Transverse colon (tissue), 4 donors: ENCODE measurements at regions not wholly inside any gene's neighbourhood (a gene's known extent, or its start where the extent isn't known, plus 50 kb on each side); places are given as distances from the start of the nearest gene placed in this dataset.

Experiments
- DNase-seq: peaks from one replicate; pipeline ENCODE4 v3.0.0-alpha.2; 2019
- H3K27ac ChIP-seq, 4 donors: fragments of 200-600 bp; sonication (generic); 2 replicates each; pipeline ENCODE4 v1.5.1; 2016 to 2018; ENCODE audit warnings: inconsistent platforms in 4 of 4
- H3K27me3 ChIP-seq: fragments of 200-600 bp; sonication (generic); 2 replicates; pipeline ENCODE4 v1.5.1; 2017; ENCODE audit warnings: inconsistent platforms
- H3K36me3 ChIP-seq, 4 donors: fragments of 200-600 bp; sonication (generic); 2 replicates each; pipeline ENCODE4 v1.5.1; 2017 to 2019; ENCODE audit warnings: inconsistent platforms in 4 of 4
- H3K4me1 ChIP-seq, 4 donors: fragments of 200-600 bp; sonication (generic); 2 replicates each; pipeline ENCODE4 v1.5.1; 2017 to 2020; ENCODE audit warnings: inconsistent platforms in 4 of 4
- H3K4me3 ChIP-seq, 4 donors: fragments of 200-600 bp; sonication (generic); 1 replicate in 1 of 4; 2 replicates in 3 of 4; pipeline versions ENCODE4 v1.5.1 to v1.6.1; 2017 to 2019; ENCODE audit warnings: inconsistent platforms in 4 of 4
- H3K9me3 ChIP-seq, 2 donors: fragments of 200-600 bp; sonication (generic); 2 replicates each; pipeline ENCODE4 v1.5.1; 2017 to 2019; ENCODE audit warnings: inconsistent platforms in 2 of 2
- CTCF ChIP-seq, 5 experiments: fragments of 200-600 bp in 3 of 5; fragments of 450-650 bp in 2 of 5; sonication (generic) in 3 of 5; IDR thresholded peaks; 1 replicate in 2 of 5; 2 replicates in 3 of 5; pipeline ENCODE4 v1.5.1; 2016 to 2017; ENCODE audit warnings: antibody characterized with exemption in 5 of 5, inconsistent platforms in 3 of 5, mild to moderate bottlenecking in 2 of 5, moderate library complexity in 1 of 5
- EP300 ChIP-seq: sonication (generic); formaldehyde crosslinking; IDR thresholded peaks from one replicate; pipeline ENCODE4 v1.6.1; 2017; ENCODE audit warnings: antibody characterized with exemption, low read depth
- POLR2A ChIP-seq: fragments of 450-650 bp; IDR thresholded peaks from one replicate; pipeline ENCODE4 v1.6.1; 2016; ENCODE audit warnings: antibody characterized with exemption, mild to moderate bottlenecking, moderate library complexity
- POLR2AphosphoS5 ChIP-seq, 3 donors: sonication (generic); formaldehyde crosslinking; IDR thresholded peaks; one replicate each; pipeline ENCODE4 v1.6.1; 2016; ENCODE audit warnings: antibody characterized with exemption in 3 of 3
- WGBS, 2 donors: methylation state at CpG; one replicate each; pipeline ENCODE4 v1.1.5; 2018; ENCODE audit warnings: low coverage in 1 of 2; 5-methylcytosine and 5-hydroxymethylcytosine counted together
- in situ Hi-C, 4 donors: fragments of 200-750 bp; cut with MboI; loops; one replicate each; pipeline versions ENCODE4 v1.15.0 to v1.15.1; 2017; ENCODE audit warnings: low sequenced_read_pairs in 3 of 4, low pct_ligation_motif_present in 1 of 4, low pct_unique_long_range_greater_than_20kb in 1 of 4
- intact Hi-C: fragments of 100-400 bp; cut with DNase I; formaldehyde crosslinking; loops from one replicate; pipeline ENCODE4 v1.15.1; 2023; ENCODE audit warnings: low total_unique reads

- 81 to 86% methylated on average over 3 to 4 of the region's 4 CpGs for WGBS, 2 donors
- Histone ChIP-seq H3K27me3 (no peaks in the 10 kb centered on the region), H3K27ac (no peak overlapping the region), H3K9me3 (no peaks in the 10 kb centered on the region), H3K4me3 (no peak overlapping the region), H3K4me1 (no peaks in the 10 kb centered on the region), H3K36me3 (no peaks in the 10 kb centered on the region)
- DNase-seq: no peak
- no peak for TF ChIP-seq POLR2AphosphoS5 (IDR thresholded peaks at IDR 0.05)
- TF ChIP-seq CTCF (IDR thresholded peaks at IDR 0.05): no peak
- no peak for TF ChIP-seq POLR2A
- TF ChIP-seq EP300: no peak
- in situ Hi-C loops (no loop called here), intact Hi-C loops (no loop called here)
Measured at GRCh38 chr6:114465511-114465910, 122.7 kb upstream of the HS3ST5 start.

- no peak for DNase-seq
- intact Hi-C loops: no loop called here
- Histone ChIP-seq H3K36me3 (no peaks in the 10 kb centered on the region), H3K4me1 (no peaks in the 10 kb centered on the region), H3K9me3 (no peaks in the 10 kb centered on the region), H3K27me3 (no peaks in the 10 kb centered on the region), H3K27ac (no peak overlapping the region), H3K4me3 (no peak overlapping the region)
- in situ Hi-C loops: no loop called here
- WGBS, 2 donors: 88 to 100% methylated on average over 1 of the region's 1 CpG
- no peak for TF ChIP-seq CTCF (IDR thresholded peaks at IDR 0.05)
- TF ChIP-seq POLR2AphosphoS5 (IDR thresholded peaks at IDR 0.05): no peak
- no peak for TF ChIP-seq POLR2A
- no peak for TF ChIP-seq EP300
Measured at GRCh38 chr6:114453737-114454276, 111.0 kb upstream of the HS3ST5 start.

GRCh38 chr6:114452785-114453401 is 110.1 kb upstream of the HS3ST5 start:
- Histone ChIP-seq H3K27me3 (no peaks in the 10 kb centered on the region), H3K36me3 (no peaks in the 10 kb centered on the region), H3K4me3 (no peak overlapping the region), H3K27ac (no peak overlapping the region), H3K4me1 (no peaks in the 10 kb centered on the region), H3K9me3 (no peaks in the 10 kb centered on the region)
- intact Hi-C loops (no loop called here), in situ Hi-C loops (no loop called here)
- DNase-seq: no peak
- 49 to 54% methylated on average over 2 to 4 of the region's 4 CpGs for WGBS, 2 donors
- TF ChIP-seq POLR2A: no peak

- no peaks in the 10 kb centered on the region for H3K36me3 ChIP-seq
- H3K9me3 ChIP-seq: no peaks in the 10 kb centered on the region
- H3K4me3 ChIP-seq: no peak overlapping the region
- intact Hi-C loops (no loop called here), in situ Hi-C loops (no loop called here)
- H3K27ac ChIP-seq: no peak overlapping the region
- no peak for DNase-seq
- no peak for TF ChIP-seq CTCF (IDR thresholded peaks at IDR 0.05)
- TF ChIP-seq EP300: no peak
- TF ChIP-seq POLR2AphosphoS5 (IDR thresholded peaks at IDR 0.05): no peak
- no peak for TF ChIP-seq POLR2A
- peaks cover 0 to 10% (median 0%) of the 10 kb centered on the region in 4 donors for H3K4me1 ChIP-seq
- WGBS, 2 donors: 86 to 91% methylated on average over 2 of the region's 2 CpGs
- H3K27me3 ChIP-seq: no peaks in the 10 kb centered on the region
Measured at GRCh38 chr6:114450631-114451030, 107.8 kb upstream of the HS3ST5 start.

GRCh38 chr6:114449659-114450058 is 106.8 kb upstream of the HS3ST5 start:
- H3K9me3 ChIP-seq: no peaks in the 10 kb centered on the region
- no peaks in the 10 kb centered on the region for H3K27me3 ChIP-seq
- H3K4me1 ChIP-seq: peaks cover 0 to 11% (median 3%) of the 10 kb centered on the region in 4 donors
- intact Hi-C loops (no loop called here), in situ Hi-C loops (no loop called here)
- no peak overlapping the region for H3K27ac ChIP-seq
- DNase-seq: no peak
- H3K36me3 ChIP-seq: no peaks in the 10 kb centered on the region
- H3K4me3 ChIP-seq: no peak overlapping the region
- TF ChIP-seq POLR2AphosphoS5 (IDR thresholded peaks at IDR 0.05) (no peak), EP300 (no peak), CTCF (IDR thresholded peaks at IDR 0.05) (no peak), POLR2A (no peak)
